ENCODE measurements at regions not wholly inside any gene's neighbourhood (a gene's known extent, or its start where the extent isn't known, plus 50 kb on each side); places are given as distances from the start of the nearest gene placed in this dataset.
"Not testable (repeated sequence)": the region's sequence is repeated elsewhere in the genome, so short reads cannot be mapped to it uniquely, and the experiment has no call there.

- H3K27ac Mint-ChIP-seq (ENCODE audit: low read depth, unreplicated experiment) = no peak overlapping the region
- POLR2A ChIA-PET = interaction anchor here (0.9 kb wide), 1 partner anchor 12 kb away, joined by 3 read pairs; no protein-coding TSS in a partner anchor
- CTCF ChIA-PET = interaction anchor here (0.6 kb wide), 1 partner anchor 442 kb away, joined by 3 read pairs; no protein-coding TSS in a partner anchor
Observed at GRCh38 chr13:58712191-58712590, 1080.6 kb downstream of the PCDH17 start.

GRCh38 chr13:58714016-58714415 lies 1082.5 kb downstream of the PCDH17 start:
- H3K36me3 Mint-ChIP-seq (ENCODE audit: insufficient read depth, unreplicated experiment); BruUV-seq (replicated peaks); H3K4me3 Mint-ChIP-seq (ENCODE audit: unreplicated experiment); DNase-seq (ENCODE audit: unreplicated experiment); intact Hi-C loops (cut with micrococcal nuclease); H3K27ac Mint-ChIP-seq (ENCODE audit: low read depth, unreplicated experiment); H3K27me3 Mint-ChIP-seq (ENCODE audit: insufficient read depth, unreplicated experiment); POLR2A ChIA-PET; CTCF ChIA-PET; H3K4me1 Mint-ChIP-seq (ENCODE audit: insufficient read depth, unreplicated experiment): not testable (repeated sequence)
- H3K9me3 Mint-ChIP-seq (ENCODE audit: unreplicated experiment) = peaks cover 17% of the 10 kb centered on the region

More at GRCh38 chr13:58712191-58712590, 1080.6 kb downstream of the PCDH17 start:
- no peak for TF ChIP-seq CTCF (IDR thresholded peaks at IDR 0.05; ENCODE audit: unreplicated experiment)
- BruUV-seq (replicated peaks) = no TSS peak
- Mint-ChIP-seq H3K27me3 (ENCODE audit: insufficient read depth, unreplicated experiment) (no peaks in the 10 kb centered on the region), H3K4me1 (ENCODE audit: insufficient read depth, unreplicated experiment) (no peaks in the 10 kb centered on the region), H3K4me3 (ENCODE audit: unreplicated experiment) (no peak overlapping the region), H3K9me3 (ENCODE audit: unreplicated experiment) (peaks cover 17% of the 10 kb centered on the region), H3K36me3 (ENCODE audit: insufficient read depth, unreplicated experiment) (no peaks in the 10 kb centered on the region)
- no peak for DNase-seq (ENCODE audit: unreplicated experiment)
- intact Hi-C loops (cut with micrococcal nuclease) = no loop called here

- BruUV-seq (replicated peaks) = no TSS peak
- DNase-seq (ENCODE audit: unreplicated experiment) = no peak
- H3K27ac Mint-ChIP-seq (ENCODE audit: low read depth, unreplicated experiment) = no peak overlapping the region
- no peak overlapping the region for H3K4me3 Mint-ChIP-seq (ENCODE audit: unreplicated experiment)
- no peaks in the 10 kb centered on the region for H3K36me3 Mint-ChIP-seq (ENCODE audit: insufficient read depth, unreplicated experiment)
- ChIA-PET POLR2A (no interaction called here), CTCF (no interaction called here)
- H3K4me1 Mint-ChIP-seq (ENCODE audit: insufficient read depth, unreplicated experiment) = no peaks in the 10 kb centered on the region
- no peaks in the 10 kb centered on the region for H3K9me3 Mint-ChIP-seq (ENCODE audit: unreplicated experiment)
- no peak for TF ChIP-seq CTCF (IDR thresholded peaks at IDR 0.05; ENCODE audit: unreplicated experiment)
- H3K27me3 Mint-ChIP-seq (ENCODE audit: insufficient read depth, unreplicated experiment) = no peaks in the 10 kb centered on the region
- intact Hi-C loops (cut with micrococcal nuclease) = no loop called here
Observed at GRCh38 chr13:58721273-58721672, 1089.7 kb downstream of the PCDH17 start.

GRCh38 chr13:58728126-58728525 lies 1096.6 kb downstream of the PCDH17 start:
- CTCF ChIA-PET = no interaction called here

More at GRCh38 chr13:58728126-58728525, 1096.6 kb downstream of the PCDH17 start:
- no peak for DNase-seq (ENCODE audit: unreplicated experiment)
- no peak for TF ChIP-seq CTCF (IDR thresholded peaks at IDR 0.05; ENCODE audit: unreplicated experiment)
- POLR2A ChIA-PET = interaction anchor here (0.6 kb wide), 1 partner anchor 801 kb away, joined by 3 read pairs; no protein-coding TSS in a partner anchor
- peaks cover 15% of the 10 kb centered on the region for H3K9me3 Mint-ChIP-seq (ENCODE audit: unreplicated experiment)
- H3K27ac Mint-ChIP-seq (ENCODE audit: low read depth, unreplicated experiment) = no peak overlapping the region
- intact Hi-C loops (cut with micrococcal nuclease) = no loop called here
- H3K4me1 Mint-ChIP-seq (ENCODE audit: insufficient read depth, unreplicated experiment) = no peaks in the 10 kb centered on the region
- no peaks in the 10 kb centered on the region for H3K27me3 Mint-ChIP-seq (ENCODE audit: insufficient read depth, unreplicated experiment)
- H3K36me3 Mint-ChIP-seq (ENCODE audit: insufficient read depth, unreplicated experiment) = no peaks in the 10 kb centered on the region
- BruUV-seq (replicated peaks) = no TSS peak
- H3K4me3 Mint-ChIP-seq (ENCODE audit: unreplicated experiment) = no peak overlapping the region
